DND-41 (cell line): ENCODE measurements at regions not wholly inside any gene's neighbourhood (a gene's known extent, or its start where the extent isn't known, plus 50 kb on each side); places are given as distances from the start of the nearest gene placed in this dataset.

Experiments
- ATAC-seq: fragments of 200-7000 bp; cut with Tn5 transposase; 3 replicates; pipeline ENCODE4 v1.9.1; 2021; ENCODE audit warnings: low read depth; ENCODE audit not compliant: insufficient read depth
- DNase-seq: peaks from one replicate; pipeline ENCODE4 v3.0.0-alpha.2; 2020
- H2AFZ ChIP-seq: 2 replicates; pipeline ENCODE4 v1.6.0; 2012; ENCODE audit warnings: low read depth, low read length
- H3K27ac ChIP-seq: 2 replicates; pipeline ENCODE4 v1.5.1; 2012; ENCODE audit warnings: low read length, inconsistent platforms
- H3K27me3 ChIP-seq: fragments of 200-600 bp; sonication (generic); 2 replicates; pipeline ENCODE4 v1.6.0; 2012; ENCODE audit warnings: low read length, mild to moderate bottlenecking, inconsistent platforms; ENCODE audit not compliant: insufficient read depth, poor library complexity
- H3K36me3 ChIP-seq: 2 replicates; pipeline ENCODE4 v1.5.1; 2012; ENCODE audit warnings: low read length, inconsistent platforms; ENCODE audit not compliant: insufficient read depth
- H3K4me1 ChIP-seq: 2 replicates; pipeline ENCODE4 v1.5.1; 2012; ENCODE audit warnings: mild to moderate bottlenecking, low read length; ENCODE audit not compliant: insufficient read depth
- H3K4me2 ChIP-seq: 2 replicates; pipeline ENCODE4 v1.6.0; 2012; ENCODE audit warnings: mild to moderate bottlenecking, moderate library complexity, low read length, inconsistent platforms; ENCODE audit not compliant: insufficient read depth
- H3K4me3 ChIP-seq, 2 experiments: fragments of 200-600 bp in 1 of 2; shearing (Covaris generic) in 1 of 2; 2 replicates each; pipeline ENCODE4 v1.5.1; 2012 to 2016; ENCODE audit warnings: inconsistent platforms in 2 of 2, low read length in 2 of 2, mild to moderate bottlenecking in 2 of 2, low read depth in 1 of 2, moderate library complexity in 1 of 2
- H3K79me2 ChIP-seq: 2 replicates; pipeline ENCODE4 v1.6.0; 2012; ENCODE audit warnings: low read length, inconsistent platforms; ENCODE audit not compliant: insufficient read depth
- H3K9ac ChIP-seq: 2 replicates; pipeline ENCODE4 v1.6.0; 2012; ENCODE audit warnings: low read depth, mild to moderate bottlenecking, inconsistent platforms, low read length, moderate library complexity
- H3K9me3 ChIP-seq: 2 replicates; pipeline ENCODE4 v1.5.1; 2012; ENCODE audit warnings: low read length, moderate library complexity, mild to moderate bottlenecking, inconsistent platforms; ENCODE audit not compliant: insufficient read depth, severe bottlenecking
- H4K20me1 ChIP-seq: 2 replicates; pipeline ENCODE4 v1.6.0; 2012; ENCODE audit warnings: low read length; ENCODE audit not compliant: insufficient read depth
- CTCF ChIP-seq: IDR thresholded peaks from 2 replicates; pipeline ENCODE4 v1.5.1; 2012; ENCODE audit warnings: borderline replicate concordance, low read length, moderate library complexity, mild to moderate bottlenecking; ENCODE audit not compliant: poor library complexity, severe bottlenecking; ENCODE audit errors: extremely low read depth
- EZH2 ChIP-seq: IDR thresholded peaks from 3 replicates; pipeline ENCODE4 v1.6.1; 2012; ENCODE audit warnings: borderline replicate concordance, low read depth, mild to moderate bottlenecking, moderate library complexity, low read length, inconsistent platforms; ENCODE audit not compliant: severe bottlenecking

- ATAC-seq = no peak
- Histone ChIP-seq H4K20me1 (no peaks in the 10 kb centered on the region), H3K36me3 (no peaks in the 10 kb centered on the region), H3K4me1 (no peaks in the 10 kb centered on the region), H2AFZ (no peak overlapping the region), H3K27me3 (no peaks in the 10 kb centered on the region), H3K4me2 (no peak overlapping the region), H3K9me3 (no peaks in the 10 kb centered on the region), H3K79me2 (no peaks in the 10 kb centered on the region), H3K9ac (no peak overlapping the region), H3K27ac (no peak overlapping the region), H3K4me3 (no peak overlapping the region)
- DNase-seq = no peak
- TF ChIP-seq CTCF = no peak
- no peak for TF ChIP-seq EZH2
These were observed 576.7 kb upstream of the PCDH9 start for GRCh38 chr13:67806796-67807195.

- H3K4me2 ChIP-seq = no peak overlapping the region
- no peak for DNase-seq
- H3K9me3 ChIP-seq = no peaks in the 10 kb centered on the region
- no peaks in the 10 kb centered on the region for H3K4me1 ChIP-seq
- H4K20me1 ChIP-seq = no peaks in the 10 kb centered on the region
- no peaks in the 10 kb centered on the region for H3K27me3 ChIP-seq
- TF ChIP-seq CTCF (no peak), EZH2 (no peak)
- no peak overlapping the region for H3K4me3 ChIP-seq
- ATAC-seq = no peak
- H3K9ac ChIP-seq = no peak overlapping the region
- no peaks in the 10 kb centered on the region for H3K36me3 ChIP-seq
- no peaks in the 10 kb centered on the region for H3K79me2 ChIP-seq
- H2AFZ ChIP-seq = no peak overlapping the region
- H3K27ac ChIP-seq = no peak overlapping the region
These were observed 573.0 kb upstream of the PCDH9 start for GRCh38 chr13:67803118-67803517.

- Histone ChIP-seq H3K4me2 (no peak overlapping the region), H4K20me1 (no peaks in the 10 kb centered on the region), H2AFZ (no peak overlapping the region), H3K27ac (no peak overlapping the region), H3K4me3 (no peak overlapping the region), H3K79me2 (no peaks in the 10 kb centered on the region), H3K36me3 (no peaks in the 10 kb centered on the region), H3K27me3 (no peaks in the 10 kb centered on the region), H3K9me3 (no peaks in the 10 kb centered on the region), H3K4me1 (no peaks in the 10 kb centered on the region), H3K9ac (no peak overlapping the region)
- DNase-seq (no peak), ATAC-seq (no peak)
- TF ChIP-seq EZH2 (no peak), CTCF (no peak)
These were observed 562.1 kb upstream of the PCDH9 start for GRCh38 chr13:67792151-67792676.

- Histone ChIP-seq H3K4me3 (no peak overlapping the region), H3K9me3 (no peaks in the 10 kb centered on the region), H3K79me2 (no peaks in the 10 kb centered on the region), H2AFZ (no peak overlapping the region), H4K20me1 (no peaks in the 10 kb centered on the region), H3K27ac (no peak overlapping the region), H3K4me1 (no peaks in the 10 kb centered on the region), H3K4me2 (no peak overlapping the region), H3K36me3 (no peaks in the 10 kb centered on the region), H3K9ac (no peak overlapping the region), H3K27me3 (no peaks in the 10 kb centered on the region)
- no peak for DNase-seq
- no peak for TF ChIP-seq CTCF
- TF ChIP-seq EZH2 = no peak
- no peak for ATAC-seq
These were observed 560.9 kb upstream of the PCDH9 start for GRCh38 chr13:67791047-67791446.
